NCI-H2196 (cell line): ENCODE measurements at regions not wholly inside any gene's neighbourhood (a gene's known extent, or its start where the extent isn't known, plus 50 kb on each side); places are given as distances from the start of the nearest gene placed in this dataset.

Source experiments
- DNase-seq: peaks from one replicate; lab custom pipeline; 2025; ENCODE audit not compliant: unreplicated experiment; lab: John Stamatoyannopoulos, UW

- DNase-seq: no peak
Observed at GRCh38 chrX:10811111-10811510, 190.7 kb upstream of the MID1 start.

GRCh38 chrX:10813761-10814160 lies 193.4 kb upstream of the MID1 start:
- DNase-seq: no peak

- no peak for DNase-seq
Observed at GRCh38 chrX:10818651-10819050, 198.3 kb upstream of the MID1 start.

GRCh38 chrX:10819973-10820372 lies 199.6 kb upstream of the MID1 start:
- no peak for DNase-seq

- no peak for DNase-seq
Observed at GRCh38 chrX:10821293-10821692, 200.9 kb upstream of the MID1 start.

GRCh38 chrX:10828036-10828435 lies 207.7 kb upstream of the MID1 start:
- no peak for DNase-seq

- DNase-seq: peak; percentile 15
Observed at GRCh38 chrX:10828640-10829039, 208.3 kb upstream of the MID1 start.

GRCh38 chrX:10831716-10832502 lies 211.5 kb upstream of the MID1 start:
- DNase-seq: no peak

- DNase-seq: no peak
Observed at GRCh38 chrX:10833299-10834169, 213.1 kb upstream of the MID1 start.

GRCh38 chrX:10841579-10841978 lies 221.2 kb upstream of the MID1 start:
- DNase-seq: no peak

- no peak for DNase-seq
Observed at GRCh38 chrX:10842646-10843045, 222.3 kb upstream of the MID1 start.

- DNase-seq: no peak
Observed at GRCh38 chrX:10847333-10847732, 226.9 kb upstream of the MID1 start.

GRCh38 chrX:10851809-10852208 lies 231.4 kb upstream of the MID1 start:
- no peak for DNase-seq

GRCh38 chrX:10854594-10854993 lies 234.2 kb upstream of the MID1 start:
- DNase-seq: no peak

GRCh38 chrX:10855845-10856244 lies 235.5 kb upstream of the MID1 start:
- no peak for DNase-seq

GRCh38 chrX:10856797-10857196 lies 236.4 kb upstream of the MID1 start:
- DNase-seq: no peak

GRCh38 chrX:10859353-10859752 lies 239.0 kb upstream of the MID1 start:
- DNase-seq: no peak

- no peak for DNase-seq
Observed at GRCh38 chrX:10875995-10876394, 235.1 kb upstream of the HCCS start.

GRCh38 chrX:10882484-10882883 lies 228.6 kb upstream of the HCCS start:
- DNase-seq: no peak

- no peak for DNase-seq
Observed at GRCh38 chrX:10884246-10884645, 226.9 kb upstream of the HCCS start.

- no peak for DNase-seq
Observed at GRCh38 chrX:10892621-10893225, 218.4 kb upstream of the HCCS start.

- DNase-seq: no peak
Observed at GRCh38 chrX:10893366-10893765, 217.8 kb upstream of the HCCS start.
